Panc1 (cell line): ENCODE measurements at regions not wholly inside any gene's neighbourhood (a gene's known extent, or its start where the extent isn't known, plus 50 kb on each side); places are given as distances from the start of the nearest gene placed in this dataset.

Experiments
- ATAC-seq: fragments of 200-7000 bp; cut with Tn5 transposase; 2 replicates; pipeline ENCODE4 v1.9.1; 2020; ENCODE audit warnings: mild to moderate bottlenecking, moderate library complexity
- BruUV-seq: library from RNA; stranded (reverse); fragments of 400-500 nt; replicated peaks from 2 replicates; lab custom pipeline; 2021; lab: Mats Ljungman, UMichigan
- CTCF ChIA-PET: fragments of 300-600 bp; sonication (Branson Sonifier 250); formaldehyde crosslinking; loops from one replicate; lab custom pipeline; 2022; ENCODE audit warnings: antibody characterized with exemption; lab: Charles Lee
- POLR2A ChIA-PET: fragments of 300-600 bp; sonication (Branson Sonifier 250); formaldehyde crosslinking; loops from one replicate; lab custom pipeline; 2022; ENCODE audit warnings: antibody characterized with exemption; lab: Charles Lee
- DNase-seq: peaks from one replicate; pipeline ENCODE4 v3.0.0-alpha.2; 2010; ENCODE audit warnings: low read depth, low spot score
- H3K27ac ChIP-seq: 2 replicates; pipeline ENCODE4 v1.5.1; 2011; ENCODE audit warnings: mild to moderate bottlenecking, low read length, inconsistent platforms
- H3K27me3 ChIP-seq: fragments of 200-500 bp; sonication (Bioruptor generic); 2 replicates; pipeline ENCODE4 v1.6.0; 2014; ENCODE audit warnings: low read length, inconsistent platforms; ENCODE audit not compliant: control insufficient read depth, insufficient read depth
- H3K36me3 ChIP-seq: fragments of 200-500 bp; sonication (Bioruptor generic); 2 replicates; pipeline ENCODE4 v1.5.1; 2014; ENCODE audit warnings: inconsistent platforms, mild to moderate bottlenecking, low read length, moderate library complexity; ENCODE audit not compliant: control insufficient read depth, insufficient read depth
- H3K4me1 ChIP-seq: 2 replicates; pipeline ENCODE4 v1.5.1; 2011; ENCODE audit warnings: inconsistent platforms, mild to moderate bottlenecking, low read length, moderate library complexity; ENCODE audit not compliant: control insufficient read depth, insufficient read depth
- H3K4me3 ChIP-seq, 2 experiments: 2 replicates each; pipeline ENCODE4 v1.5.1; 2011 to 2012; ENCODE audit warnings: low read depth in 2 of 2, low read length in 2 of 2, mild to moderate bottlenecking in 2 of 2, inconsistent platforms in 1 of 2, moderate library complexity in 1 of 2
- H3K9me3 ChIP-seq: fragments of 200-500 bp; sonication (Bioruptor generic); 2 replicates; pipeline ENCODE4 v1.5.1; 2014; ENCODE audit warnings: low read depth, mild to moderate bottlenecking, inconsistent platforms, low read length, moderate library complexity; ENCODE audit not compliant: control insufficient read depth, insufficient read depth
- CTCF ChIP-seq: fragments of 450-650 bp; IDR thresholded peaks from 2 replicates; pipeline ENCODE4 v1.5.1; 2017; ENCODE audit warnings: mild to moderate bottlenecking
- POLR2AphosphoS5 ChIP-seq: IDR thresholded peaks from 2 replicates; pipeline ENCODE4 v1.6.1; 2012; ENCODE audit warnings: mild to moderate bottlenecking, low read depth, low read length, moderate library complexity
- REST ChIP-seq, 2 experiments: IDR thresholded peaks; 2 replicates each; pipeline ENCODE4 v1.6.1; 2011 to 2012; ENCODE audit warnings: low read depth in 2 of 2, control low read depth in 1 of 2, low read length in 1 of 2, mild to moderate bottlenecking in 1 of 2, moderate library complexity in 1 of 2; ENCODE audit not compliant: insufficient read depth in 1 of 2
- SIN3A ChIP-seq: IDR thresholded peaks from 2 replicates; pipeline ENCODE4 v1.6.1; 2012; ENCODE audit warnings: low read depth, mild to moderate bottlenecking, low read length, moderate library complexity, borderline replicate concordance; ENCODE audit not compliant: insufficient read depth
- TCF7L2 ChIP-seq: IDR thresholded peaks from 2 replicates; pipeline ENCODE4 v1.6.1; 2011; ENCODE audit warnings: mild to moderate bottlenecking, low read depth, low read length, inconsistent platforms
- in situ Hi-C: cut with HindIII; loops from 2 replicates; pipeline ENCODE4 v1.10.0; 2016; ENCODE audit warnings: low sequenced_read_pairs, low pct_unique_long_range_greater_than_20kb
- intact Hi-C: fragments of 100-400 bp; cut with micrococcal nuclease; formaldehyde crosslinking; loops from one replicate; pipeline ENCODE4 v1.10.0; 2022; ENCODE audit not compliant: unreplicated experiment

- intact Hi-C loops = loop anchor here (5.0 kb wide), 1 partner anchor 318 kb away; no protein-coding TSS in a partner anchor
- no TSS peak for BruUV-seq
- TF ChIP-seq SIN3A (no peak), CTCF (no peak), REST (IDR thresholded peaks at IDR 0.05; ENCODE audit: insufficient read depth in 1 of 2, low read depth in 2 of 2, low read length in 1 of 2) (no peak), TCF7L2 (no peak), POLR2AphosphoS5 (no peak)
- ChIA-PET CTCF (interaction anchor here (1.8 kb wide), 1 partner anchor 78 kb away, joined by 6 read pairs; the partner anchor contains the start of gene C1GALT1), POLR2A (no interaction called here)
- Histone ChIP-seq H3K27me3 (0 out of 2 replicates have a peak, but pooled peaks cover 3% of the 10 kb centered on the region), H3K27ac (no peak overlapping the region), H3K9me3 (peaks cover 3% of the 10 kb centered on the region; the same call in 1 of the 2 replicates), H3K36me3 (no peaks in the 10 kb centered on the region), H3K4me1 (peaks cover 4% of the 10 kb centered on the region), H3K4me3 (no peak overlapping the region)
- in situ Hi-C loops = no loop called here
- DNase-seq (no peak), ATAC-seq (no peak)
Measured at GRCh38 chr7:7104314-7104698, 78.0 kb upstream of the C1GALT1 start.

- Histone ChIP-seq H3K27me3 (0 out of 2 replicates have a peak, but pooled peaks cover 3% of the 10 kb centered on the region), H3K36me3 (no peaks in the 10 kb centered on the region), H3K9me3 (peaks cover 3% of the 10 kb centered on the region; the same call in 1 of the 2 replicates), H3K4me3 (no peak overlapping the region), H3K4me1 (no peaks in the 10 kb centered on the region; the same call in 1 of the 2 replicates), H3K27ac (no peak overlapping the region)
- TF ChIP-seq POLR2AphosphoS5 (no peak), TCF7L2 (no peak), REST (IDR thresholded peaks at IDR 0.05; ENCODE audit: insufficient read depth in 1 of 2, low read depth in 2 of 2, low read length in 1 of 2) (no peak), SIN3A (no peak), CTCF (no peak)
- CTCF ChIA-PET = interaction anchor here (0.9 kb wide), 1 partner anchor 319 kb away, joined by 3 read pairs; no protein-coding TSS in a partner anchor
- intact Hi-C loops = loop anchor here (5.0 kb wide), 1 partner anchor 317 kb away; no protein-coding TSS in a partner anchor
- BruUV-seq = no TSS peak
- in situ Hi-C loops = no loop called here
- POLR2A ChIA-PET = no interaction called here
- no peak for ATAC-seq
- no peak for DNase-seq
Measured at GRCh38 chr7:7104971-7105370, 77.4 kb upstream of the C1GALT1 start.
